Upper lobe of left lung (tissue), 6 donors: ENCODE measurements at regions not wholly inside any gene's neighbourhood (a gene's known extent, or its start where the extent isn't known, plus 50 kb on each side); places are given as distances from the start of the nearest gene placed in this dataset.
A peak's percentile ranks its signal among the peaks of the same experiment; 100 is the strongest.

Experiments used
- ATAC-seq, 2 donors: fragments of 200-7000 bp; cut with Tn5 transposase; one replicate each; pipeline ENCODE4 v1.9.1; 2022; ENCODE audit warnings: mild to moderate bottlenecking in 2 of 2, moderate library complexity in 2 of 2; ENCODE audit not compliant: low FRiP score in 2 of 2
- DNase-seq, 2 donors: peaks; one replicate each; pipeline ENCODE4 v3.0.0-alpha.2; 2019 to 2020
- H3K27ac ChIP-seq, 4 donors: fragments of 200-600 bp; sonication (generic); one replicate each; pipeline ENCODE4 v1.5.1; 2016 to 2019
- H3K27me3 ChIP-seq, 4 donors: fragments of 200-600 bp; sonication (generic); one replicate each; pipeline ENCODE4 v1.5.1; 2017 to 2019
- H3K36me3 ChIP-seq, 4 donors: fragments of 200-600 bp; sonication (generic); one replicate each; pipeline ENCODE4 v1.5.1; 2016 to 2019
- H3K4me1 ChIP-seq, 4 donors: fragments of 200-600 bp; sonication (generic); one replicate each; pipeline ENCODE4 v1.5.1; 2018 to 2019
- H3K4me3 ChIP-seq, 4 donors: fragments of 200-600 bp; sonication (generic); one replicate each; pipeline ENCODE4 v1.5.1; 2017 to 2019; ENCODE audit warnings: mild to moderate bottlenecking in 2 of 4, moderate library complexity in 1 of 4
- H3K9me3 ChIP-seq, 4 donors: fragments of 200-600 bp; sonication (generic); one replicate each; pipeline ENCODE4 v1.5.1; 2018 to 2019
- EP300 ChIP-seq, 4 donors: sonication (generic); formaldehyde crosslinking; IDR thresholded peaks; one replicate each; pipeline ENCODE4 v1.5.1; 2017; ENCODE audit warnings: antibody characterized with exemption in 4 of 4, control low read depth in 2 of 4
- POLR2A ChIP-seq, 4 donors: fragments of 450-650 bp; IDR thresholded peaks; one replicate each; pipeline ENCODE4 v1.5.1; 2016 to 2017; ENCODE audit warnings: antibody characterized with exemption in 4 of 4, mild to moderate bottlenecking in 2 of 4
- POLR2AphosphoS5 ChIP-seq, 2 donors: sonication (generic); formaldehyde crosslinking; IDR thresholded peaks; one replicate each; pipeline ENCODE4 v1.5.1; 2017; ENCODE audit warnings: antibody characterized with exemption in 2 of 2
- WGBS, 2 donors: methylation state at CpG; one replicate each; pipeline ENCODE4 v1.1.5; 2017 to 2018; 5-methylcytosine and 5-hydroxymethylcytosine counted together
- TF ChIP-seq, protein P1 (sequence below), 6 experiments: fragments of 450-650 bp in 4 of 6; fragments of 200-600 bp in 2 of 6; sonication (generic) in 2 of 6; IDR thresholded peaks; one replicate each; pipeline ENCODE4 v1.5.1; 2016 to 2019; ENCODE audit warnings: antibody characterized with exemption in 6 of 6
- donor health status: DM: no; HTN: no; CAD: no; lungs with moderate emphysema.
- donor health status: DM: no; HTN: yes; CAD: no; lungs with severe emphysema.

GRCh38 chr7:53740971-53741370 lies 705.5 kb downstream of the POM121L12 start:
- Histone ChIP-seq H3K27ac (no peak overlapping the region), H3K9me3 (peaks cover 0 to 8% (median 0%) of the 10 kb centered on the region in 4 donors), H3K4me1 (no peaks in the 10 kb centered on the region), H3K36me3 (no peaks in the 10 kb centered on the region), H3K4me3 (no peak overlapping the region), H3K27me3 (no peaks in the 10 kb centered on the region)
- TF ChIP-seq POLR2AphosphoS5 (IDR thresholded peaks at IDR 0.05) = no peak
- TF ChIP-seq, protein P1, sequence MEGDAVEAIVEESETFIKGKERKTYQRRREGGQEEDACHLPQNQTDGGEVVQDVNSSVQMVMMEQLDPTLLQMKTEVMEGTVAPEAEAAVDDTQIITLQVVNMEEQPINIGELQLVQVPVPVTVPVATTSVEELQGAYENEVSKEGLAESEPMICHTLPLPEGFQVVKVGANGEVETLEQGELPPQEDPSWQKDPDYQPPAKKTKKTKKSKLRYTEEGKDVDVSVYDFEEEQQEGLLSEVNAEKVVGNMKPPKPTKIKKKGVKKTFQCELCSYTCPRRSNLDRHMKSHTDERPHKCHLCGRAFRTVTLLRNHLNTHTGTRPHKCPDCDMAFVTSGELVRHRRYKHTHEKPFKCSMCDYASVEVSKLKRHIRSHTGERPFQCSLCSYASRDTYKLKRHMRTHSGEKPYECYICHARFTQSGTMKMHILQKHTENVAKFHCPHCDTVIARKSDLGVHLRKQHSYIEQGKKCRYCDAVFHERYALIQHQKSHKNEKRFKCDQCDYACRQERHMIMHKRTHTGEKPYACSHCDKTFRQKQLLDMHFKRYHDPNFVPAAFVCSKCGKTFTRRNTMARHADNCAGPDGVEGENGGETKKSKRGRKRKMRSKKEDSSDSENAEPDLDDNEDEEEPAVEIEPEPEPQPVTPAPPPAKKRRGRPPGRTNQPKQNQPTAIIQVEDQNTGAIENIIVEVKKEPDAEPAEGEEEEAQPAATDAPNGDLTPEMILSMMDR (IDR thresholded peaks at IDR 0.05) = no peak
- no peak for TF ChIP-seq POLR2A (IDR thresholded peaks at IDR 0.05)
- TF ChIP-seq EP300 (IDR thresholded peaks at IDR 0.05) = no peak
- no peak for ATAC-seq
- DNase-seq = no peak
- 92 to 94% methylated on average over 6 of the region's 6 CpGs for WGBS, 2 donors

- no peak for DNase-seq
- Histone ChIP-seq H3K4me1 (no peaks in the 10 kb centered on the region), H3K9me3 (peaks cover 0 to 8% (median 0%) of the 10 kb centered on the region in 4 donors), H3K27me3 (no peaks in the 10 kb centered on the region), H3K36me3 (no peaks in the 10 kb centered on the region), H3K27ac (no peak overlapping the region), H3K4me3 (no peak overlapping the region)
- peak in 1 of 2 donors; percentile 22 for ATAC-seq
- WGBS, 2 donors = 53 to 65% methylated on average over 6 of the region's 8 CpGs
- no peak for TF ChIP-seq EP300 (IDR thresholded peaks at IDR 0.05)
- no peak for TF ChIP-seq POLR2A (IDR thresholded peaks at IDR 0.05)
Observed at GRCh38 chr7:53743697-53744402, 708.4 kb downstream of the POM121L12 start.

GRCh38 chr7:53744403-53744760 lies 708.9 kb downstream of the POM121L12 start:
- TF ChIP-seq, protein P1 (IDR thresholded peaks at IDR 0.05) = no peak
- TF ChIP-seq POLR2A (IDR thresholded peaks at IDR 0.05) = no peak
- TF ChIP-seq POLR2AphosphoS5 (IDR thresholded peaks at IDR 0.05) = no peak
- TF ChIP-seq EP300 (IDR thresholded peaks at IDR 0.05) = no peak
- no peak overlapping the region for H3K4me3 ChIP-seq
- no peak for DNase-seq
- no peaks in the 10 kb centered on the region for H3K4me1 ChIP-seq
- ATAC-seq = peak in 1 of 2 donors; percentile 66
- no peak overlapping the region for H3K27ac ChIP-seq
- H3K36me3 ChIP-seq = no peaks in the 10 kb centered on the region
- no peaks in the 10 kb centered on the region for H3K27me3 ChIP-seq
- WGBS, 2 donors = 72 to 76% methylated on average over 3 to 4 of the region's 4 CpGs
- H3K9me3 ChIP-seq = peaks cover 0 to 8% (median 0%) of the 10 kb centered on the region in 4 donors

DNA sequence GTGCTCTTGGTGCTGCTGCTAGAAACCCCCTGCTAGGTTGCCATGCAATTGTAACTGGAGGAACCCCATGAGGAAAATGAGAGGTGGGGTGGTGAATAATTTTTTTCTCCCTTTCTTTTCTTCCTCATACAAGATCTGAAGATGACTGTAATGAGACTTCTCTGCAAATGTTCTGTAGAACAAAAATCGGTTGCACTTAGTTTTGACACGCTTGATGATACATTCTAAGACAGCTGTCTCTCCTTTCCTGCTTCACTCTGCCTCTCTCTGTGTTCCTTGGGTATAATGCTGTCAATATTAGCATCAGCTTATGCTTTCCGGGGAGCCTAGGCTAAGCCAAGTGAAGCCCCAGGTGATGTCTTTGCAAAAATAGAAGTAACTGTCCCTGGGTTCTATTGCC lies 721.5 kb downstream of the POM121L12 start:
- WGBS, 2 donors = 79 to 93% methylated on average over 3 of the region's 3 CpGs
- ATAC-seq = no peak
- Histone ChIP-seq H3K36me3 (no peaks in the 10 kb centered on the region), H3K9me3 (peaks cover 0 to 5% (median 0%) of the 10 kb centered on the region in 4 donors), H3K27ac (no peak overlapping the region), H3K4me1 (no peaks in the 10 kb centered on the region), H3K4me3 (no peak overlapping the region), H3K27me3 (no peaks in the 10 kb centered on the region)
- TF ChIP-seq POLR2A (IDR thresholded peaks at IDR 0.05) = no peak
- TF ChIP-seq POLR2AphosphoS5 (IDR thresholded peaks at IDR 0.05) = no peak
- TF ChIP-seq, protein P1 (IDR thresholded peaks at IDR 0.05) = no peak
- no peak for TF ChIP-seq EP300 (IDR thresholded peaks at IDR 0.05)
- DNase-seq = no peak

GRCh38 chr7:53768186-53768585 lies 732.8 kb downstream of the POM121L12 start:
- DNase-seq = no peak
- Histone ChIP-seq H3K4me1 (no peaks in the 10 kb centered on the region), H3K27ac (no peak overlapping the region), H3K4me3 (no peak overlapping the region), H3K9me3 (peaks cover 0 to 5% (median 0%) of the 10 kb centered on the region in 4 donors), H3K27me3 (no peaks in the 10 kb centered on the region), H3K36me3 (no peaks in the 10 kb centered on the region)
- no peak for ATAC-seq
- TF ChIP-seq POLR2A (IDR thresholded peaks at IDR 0.05) = no peak
- no peak for TF ChIP-seq EP300 (IDR thresholded peaks at IDR 0.05)
- TF ChIP-seq POLR2AphosphoS5 (IDR thresholded peaks at IDR 0.05) = no peak
- TF ChIP-seq, protein P1 (IDR thresholded peaks at IDR 0.05) = no peak
